GM12878 (cell line): ENCODE measurements at regions not wholly inside any gene's neighbourhood (a gene's known extent, or its start where the extent isn't known, plus 50 kb on each side); places are given as distances from the start of the nearest gene placed in this dataset.

ENCODE experiments used
- CHD2 ChIP-seq: IDR thresholded peaks from 2 replicates; pipeline ENCODE4 v1.6.1; 2011; ENCODE audit warnings: low read depth, low read length, improper control_type of control experiment, borderline replicate concordance
- EZH2 ChIP-seq: IDR thresholded peaks from 2 replicates; pipeline ENCODE4 v1.6.1; 2012; ENCODE audit warnings: low read depth, mild to moderate bottlenecking, control low read depth, inconsistent platforms, low read length, borderline replicate concordance; ENCODE audit not compliant: control insufficient read depth
- POLR2A ChIP-seq: IDR thresholded peaks from 2 replicates; pipeline ENCODE4 v1.6.1; 2011; ENCODE audit warnings: low read depth, mild to moderate bottlenecking, low read length
- POLR2AphosphoS5 ChIP-seq: IDR thresholded peaks from 2 replicates; pipeline ENCODE4 v1.6.1; 2011; ENCODE audit warnings: mild to moderate bottlenecking, low read length, inconsistent platforms
- TAF1 ChIP-seq: IDR thresholded peaks from 2 replicates; pipeline ENCODE4 v1.6.1; 2011; ENCODE audit warnings: mild to moderate bottlenecking, low read depth, low read length, borderline replicate concordance
- TF ChIP-seq, protein P1 (sequence below): fragments of 450-650 bp; IDR thresholded peaks from 2 replicates; pipeline ENCODE4 v1.6.1; 2017; ENCODE audit warnings: mild to moderate bottlenecking
- TF ChIP-seq, protein P2 (sequence below), 3 experiments: IDR thresholded peaks in 2 of 3; conservative IDR thresholded peaks in 1 of 3; 2 replicates each; pipeline ENCODE4 v1.5.1; 2011; ENCODE audit warnings: low read depth in 3 of 3, low read length in 3 of 3, mild to moderate bottlenecking in 3 of 3, control low read depth in 2 of 3, moderate library complexity in 2 of 3, inconsistent platforms in 1 of 3, mixed read lengths in 1 of 3; ENCODE audit not compliant: control insufficient read depth in 2 of 3, insufficient read depth in 1 of 3; ENCODE audit errors: extremely low read depth in 1 of 3
- TF ChIP-seq, protein P3 (sequence below): IDR thresholded peaks from 2 replicates; pipeline ENCODE4 v1.6.1; 2011; ENCODE audit warnings: low read depth, mild to moderate bottlenecking, low read length, moderate library complexity, borderline replicate concordance; ENCODE audit errors: extremely low read depth
- TF ChIP-seq, protein P4 (sequence below): fragments of 450-650 bp; IDR thresholded peaks from 2 replicates; pipeline ENCODE4 v1.6.1; 2014; ENCODE audit warnings: mild to moderate bottlenecking

DNA sequence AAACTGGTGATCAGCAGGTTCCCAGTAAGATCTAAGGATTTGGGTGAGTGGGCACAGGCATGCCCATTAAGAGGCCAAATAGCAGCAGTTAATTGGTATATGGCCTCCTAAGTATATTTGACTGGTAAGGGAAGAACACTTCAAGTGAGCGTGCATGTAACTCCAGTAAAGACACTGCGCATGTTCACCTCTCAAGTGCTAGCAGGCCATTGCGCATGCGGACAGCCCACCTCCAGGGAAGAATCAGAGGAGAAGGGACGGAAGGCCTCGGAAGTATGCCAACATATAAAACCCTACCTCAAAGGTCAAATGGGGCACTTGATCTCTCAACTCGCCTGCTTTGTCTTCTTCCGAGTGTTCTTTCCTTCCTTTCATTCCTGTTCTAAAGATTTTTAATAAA is 118.0 kb downstream of the ARL5B start:
- TF ChIP-seq, protein P1, sequence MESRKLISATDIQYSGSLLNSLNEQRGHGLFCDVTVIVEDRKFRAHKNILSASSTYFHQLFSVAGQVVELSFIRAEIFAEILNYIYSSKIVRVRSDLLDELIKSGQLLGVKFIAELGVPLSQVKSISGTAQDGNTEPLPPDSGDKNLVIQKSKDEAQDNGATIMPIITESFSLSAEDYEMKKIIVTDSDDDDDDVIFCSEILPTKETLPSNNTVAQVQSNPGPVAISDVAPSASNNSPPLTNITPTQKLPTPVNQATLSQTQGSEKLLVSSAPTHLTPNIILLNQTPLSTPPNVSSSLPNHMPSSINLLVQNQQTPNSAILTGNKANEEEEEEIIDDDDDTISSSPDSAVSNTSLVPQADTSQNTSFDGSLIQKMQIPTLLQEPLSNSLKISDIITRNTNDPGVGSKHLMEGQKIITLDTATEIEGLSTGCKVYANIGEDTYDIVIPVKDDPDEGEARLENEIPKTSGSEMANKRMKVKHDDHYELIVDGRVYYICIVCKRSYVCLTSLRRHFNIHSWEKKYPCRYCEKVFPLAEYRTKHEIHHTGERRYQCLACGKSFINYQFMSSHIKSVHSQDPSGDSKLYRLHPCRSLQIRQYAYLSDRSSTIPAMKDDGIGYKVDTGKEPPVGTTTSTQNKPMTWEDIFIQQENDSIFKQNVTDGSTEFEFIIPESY: no peak
- TF ChIP-seq, protein P2, sequence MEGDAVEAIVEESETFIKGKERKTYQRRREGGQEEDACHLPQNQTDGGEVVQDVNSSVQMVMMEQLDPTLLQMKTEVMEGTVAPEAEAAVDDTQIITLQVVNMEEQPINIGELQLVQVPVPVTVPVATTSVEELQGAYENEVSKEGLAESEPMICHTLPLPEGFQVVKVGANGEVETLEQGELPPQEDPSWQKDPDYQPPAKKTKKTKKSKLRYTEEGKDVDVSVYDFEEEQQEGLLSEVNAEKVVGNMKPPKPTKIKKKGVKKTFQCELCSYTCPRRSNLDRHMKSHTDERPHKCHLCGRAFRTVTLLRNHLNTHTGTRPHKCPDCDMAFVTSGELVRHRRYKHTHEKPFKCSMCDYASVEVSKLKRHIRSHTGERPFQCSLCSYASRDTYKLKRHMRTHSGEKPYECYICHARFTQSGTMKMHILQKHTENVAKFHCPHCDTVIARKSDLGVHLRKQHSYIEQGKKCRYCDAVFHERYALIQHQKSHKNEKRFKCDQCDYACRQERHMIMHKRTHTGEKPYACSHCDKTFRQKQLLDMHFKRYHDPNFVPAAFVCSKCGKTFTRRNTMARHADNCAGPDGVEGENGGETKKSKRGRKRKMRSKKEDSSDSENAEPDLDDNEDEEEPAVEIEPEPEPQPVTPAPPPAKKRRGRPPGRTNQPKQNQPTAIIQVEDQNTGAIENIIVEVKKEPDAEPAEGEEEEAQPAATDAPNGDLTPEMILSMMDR (IDR thresholded peaks at IDR 0.05 in 2 of 3, conservative IDR thresholded peaks at IDR 0.05 in 1 of 3; ENCODE audit: control insufficient read depth in 2 of 3, extremely low read depth in 1 of 3, insufficient read depth in 1 of 3, low read depth in 3 of 3, low read length in 3 of 3): no peak
- TF ChIP-seq, protein P3, sequence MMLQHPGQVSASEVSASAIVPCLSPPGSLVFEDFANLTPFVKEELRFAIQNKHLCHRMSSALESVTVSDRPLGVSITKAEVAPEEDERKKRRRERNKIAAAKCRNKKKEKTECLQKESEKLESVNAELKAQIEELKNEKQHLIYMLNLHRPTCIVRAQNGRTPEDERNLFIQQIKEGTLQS: no peak
- TF ChIP-seq TAF1: no peak
- TF ChIP-seq, protein P4, sequence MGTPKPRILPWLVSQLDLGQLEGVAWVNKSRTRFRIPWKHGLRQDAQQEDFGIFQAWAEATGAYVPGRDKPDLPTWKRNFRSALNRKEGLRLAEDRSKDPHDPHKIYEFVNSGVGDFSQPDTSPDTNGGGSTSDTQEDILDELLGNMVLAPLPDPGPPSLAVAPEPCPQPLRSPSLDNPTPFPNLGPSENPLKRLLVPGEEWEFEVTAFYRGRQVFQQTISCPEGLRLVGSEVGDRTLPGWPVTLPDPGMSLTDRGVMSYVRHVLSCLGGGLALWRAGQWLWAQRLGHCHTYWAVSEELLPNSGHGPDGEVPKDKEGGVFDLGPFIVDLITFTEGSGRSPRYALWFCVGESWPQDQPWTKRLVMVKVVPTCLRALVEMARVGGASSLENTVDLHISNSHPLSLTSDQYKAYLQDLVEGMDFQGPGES: no peak
- no peak for TF ChIP-seq CHD2
- TF ChIP-seq POLR2A: no peak
- no peak for TF ChIP-seq POLR2AphosphoS5
- TF ChIP-seq EZH2: no peak
